HCT116 (cell line): ENCODE measurements at regions not wholly inside any gene's neighbourhood (a gene's known extent, or its start where the extent isn't known, plus 50 kb on each side); places are given as distances from the start of the nearest gene placed in this dataset.
A peak's percentile ranks its signal among the peaks of the same experiment; 100 is the strongest.

Experiments used
- ATAC-seq: fragments of 200-7000 bp; cut with Tn5 transposase; 2 replicates; pipeline ENCODE4 v1.9.1; 2020; ENCODE audit warnings: mild to moderate bottlenecking, moderate library complexity
- BruUV-seq: library from RNA; stranded (reverse); fragments of 400-500 nt; replicated peaks from 2 replicates; lab custom pipeline; 2021; lab: Mats Ljungman, UMichigan
- CTCF ChIA-PET: fragments of 300-600 bp; sonication (Branson Sonifier 250); formaldehyde crosslinking; loops from one replicate; lab custom pipeline; 2021; ENCODE audit warnings: antibody characterized with exemption; lab: Charles Lee
- POLR2A ChIA-PET: fragments of 300-600, 350-600 bp; sonication (Branson Sonifier 250); formaldehyde crosslinking; loops from one replicate; lab custom pipeline; 2021; ENCODE audit warnings: antibody characterized with exemption; lab: Charles Lee
- RAD21 ChIA-PET, 2 experiments: fragments of 300-600 bp; sonication (Branson Sonifier 250); formaldehyde crosslinking; loops; one replicate each; lab custom pipeline; 2023; ENCODE audit warnings: low total read pairs in 2 of 2; ENCODE audit not compliant: uncharacterized antibody in 2 of 2, unreplicated experiment in 2 of 2, low non-redundant PET in 1 of 2; lab: Charles Lee
- DNase-seq: peaks from one replicate; pipeline ENCODE4 v3.0.0-alpha.2; 2010; ENCODE audit warnings: low read depth, low spot score
- H2AFZ ChIP-seq: fragments of 200-600 bp; shearing (Covaris generic), sonication (generic); 2 replicates; pipeline ENCODE4 v1.6.1; 2017; ENCODE audit warnings: low read depth, mixed run types, mixed read lengths, antibody characterized with exemption, low read length; ENCODE audit not compliant: poor library complexity, severe bottlenecking
- H3K27ac ChIP-seq: 2 replicates; pipeline ENCODE4 v1.5.1; 2012; ENCODE audit warnings: low read depth, low read length
- H3K27me3 ChIP-seq: fragments of 200-600 bp; sonication (generic); 2 replicates; pipeline ENCODE4 v1.6.1; 2016; ENCODE audit warnings: mixed run types, low read length, mixed read lengths; ENCODE audit not compliant: insufficient read depth
- H3K36me3 ChIP-seq, 2 experiments: fragments of 200-500 bp in 1 of 2; fragments of 200-600 bp in 1 of 2; sonication (Bioruptor generic) in 1 of 2; sonication (generic) in 1 of 2; 2 replicates each; pipeline versions ENCODE4 v1.5.1 to v1.6.1; 2014 to 2016; ENCODE audit warnings: low read length in 2 of 2, inconsistent platforms in 1 of 2, mixed read lengths in 1 of 2, mixed run types in 1 of 2; ENCODE audit not compliant: insufficient read depth in 2 of 2, control insufficient read depth in 1 of 2
- H3K4me1 ChIP-seq, 2 experiments: fragments of 200-600 bp in 1 of 2; sonication (generic) in 1 of 2; 2 replicates each; pipeline versions ENCODE4 v1.5.1 to v1.6.1; 2012 to 2017; ENCODE audit warnings: low read length in 2 of 2, inconsistent platforms in 1 of 2, mild to moderate bottlenecking in 1 of 2, mixed read lengths in 1 of 2, mixed run types in 1 of 2, moderate library complexity in 1 of 2; ENCODE audit not compliant: insufficient read depth in 2 of 2, control insufficient read depth in 1 of 2
- H3K4me2 ChIP-seq: fragments of 200-600 bp; sonication (generic); 2 replicates; pipeline ENCODE4 v1.6.1; 2017; ENCODE audit warnings: mixed run types, low read length, mixed read lengths
- H3K4me3 ChIP-seq, 2 experiments: fragments of 200-600 bp in 1 of 2; sonication (generic) in 1 of 2; replicated peaks in 1 of 2; 2 replicates each; pipeline ENCODE4 v1.5.1; 2011 to 2016; ENCODE audit warnings: low read length in 2 of 2, control low read depth in 1 of 2, low read depth in 1 of 2, mild to moderate bottlenecking in 1 of 2, mixed read lengths in 1 of 2, mixed run types in 1 of 2
- H3K79me2 ChIP-seq: fragments of 200-600 bp; sonication (generic); 2 replicates; pipeline ENCODE4 v1.6.1; 2017; ENCODE audit warnings: mild to moderate bottlenecking, mixed run types, low read length, moderate library complexity, mixed read lengths; ENCODE audit not compliant: insufficient read depth
- H3K9ac ChIP-seq: fragments of 200-600 bp; sonication (generic); 2 replicates; pipeline ENCODE4 v1.6.1; 2016; ENCODE audit warnings: low read length, mixed read lengths
- H3K9me2 ChIP-seq: fragments of 200-600 bp; sonication (generic), shearing (Covaris generic); 2 replicates; pipeline ENCODE4 v1.6.1; 2017; ENCODE audit warnings: mixed run types, mild to moderate bottlenecking, moderate library complexity; ENCODE audit not compliant: insufficient read depth
- H3K9me3 ChIP-seq, 2 experiments: fragments of 200-500 bp in 1 of 2; fragments of 200-600 bp in 1 of 2; sonication (Bioruptor generic) in 1 of 2; sonication (generic) in 1 of 2; 2 replicates each; pipeline ENCODE4 v1.6.1; 2014 to 2017; ENCODE audit warnings: low read length in 2 of 2, mixed read lengths in 2 of 2, inconsistent platforms in 1 of 2, low read depth in 1 of 2, mild to moderate bottlenecking in 1 of 2, mixed run types in 1 of 2, moderate library complexity in 1 of 2; ENCODE audit not compliant: control insufficient read depth in 1 of 2, insufficient read depth in 1 of 2
- H4K20me1 ChIP-seq: fragments of 200-600 bp; sonication (generic), shearing (Covaris generic); 2 replicates; pipeline ENCODE4 v1.6.1; 2017; ENCODE audit warnings: mixed run types, mild to moderate bottlenecking, moderate library complexity; ENCODE audit not compliant: insufficient read depth
- EGR1 ChIP-seq: IDR thresholded peaks from 2 replicates; pipeline ENCODE4 v1.6.1; 2012; ENCODE audit warnings: low read depth
- ELF1 ChIP-seq: IDR thresholded peaks from 2 replicates; pipeline ENCODE4 v1.6.1; 2012; ENCODE audit warnings: low read depth, borderline replicate concordance
- EZH2 ChIP-seq: fragments of 200-600 bp; sonication (generic); IDR thresholded peaks from 2 replicates; pipeline ENCODE4 v1.6.1; 2017; ENCODE audit warnings: antibody characterized with exemption, mixed run types
- FOSL1 ChIP-seq: IDR thresholded peaks from 2 replicates; pipeline ENCODE4 v1.6.1; 2012; ENCODE audit warnings: low read depth
- JUND ChIP-seq: IDR thresholded peaks from 2 replicates; pipeline ENCODE4 v1.6.1; 2012
- POLR2A ChIP-seq: IDR thresholded peaks from 2 replicates; pipeline ENCODE4 v1.7.0; 2011; ENCODE audit warnings: borderline replicate concordance; ENCODE audit not compliant: insufficient read depth, insufficient read length; ENCODE audit errors: extremely low read depth
- SP1 ChIP-seq: IDR thresholded peaks from 2 replicates; pipeline ENCODE4 v1.6.1; 2012; ENCODE audit warnings: low read depth
- YY1 ChIP-seq: IDR thresholded peaks from 2 replicates; pipeline ENCODE4 v1.6.1; 2011; ENCODE audit warnings: low read length, low read depth, moderate library complexity, mild to moderate bottlenecking; ENCODE audit not compliant: insufficient replicate concordance; ENCODE audit errors: extremely low read depth
- intact Hi-C: fragments of 100-400 bp; cut with micrococcal nuclease; formaldehyde crosslinking; loops from 2 replicates; pipeline ENCODE4 v1.10.0; 2022
- TF ChIP-seq, protein P1 (sequence below): IDR thresholded peaks from 2 replicates; pipeline ENCODE4 v1.6.1; 2012; ENCODE audit warnings: low read depth
- TF ChIP-seq, protein P2 (sequence below): IDR thresholded peaks from 2 replicates; pipeline ENCODE4 v1.6.1; 2012

DNA sequence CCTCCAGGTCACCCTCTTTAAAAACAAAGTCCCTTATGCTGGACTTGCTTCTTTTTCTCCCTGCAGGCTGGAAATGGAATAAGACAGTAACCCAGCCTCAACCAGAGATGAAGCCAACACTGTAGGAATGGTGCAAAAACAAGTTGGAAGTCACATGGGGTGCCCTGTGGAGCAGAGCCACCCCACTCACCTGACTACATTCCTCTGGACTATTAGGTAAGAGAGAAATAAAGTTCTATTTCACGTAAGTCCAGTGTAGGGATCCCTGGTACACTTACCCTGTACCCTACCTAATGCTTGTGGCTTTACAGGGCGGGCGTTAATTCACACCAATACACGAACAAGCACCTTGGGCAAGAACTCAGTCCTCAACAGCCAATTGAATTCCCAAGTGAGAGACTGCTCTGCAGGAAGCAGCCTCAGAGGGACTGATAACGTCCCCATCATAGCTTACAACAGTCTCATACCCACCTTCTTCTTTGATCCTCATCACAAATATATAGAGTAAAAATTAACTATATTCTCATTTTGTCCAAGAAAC is 112.5 kb upstream of the FGGY start:
- no TSS peak for BruUV-seq
- ChIA-PET POLR2A (no interaction called here), CTCF (no interaction called here), RAD21 (no interaction called here)
- H3K4me3 ChIP-seq: no peak overlapping the region
- peak overlapping the region; percentile 8 for H2AFZ ChIP-seq
- H3K4me1 ChIP-seq: no peaks in the 10 kb centered on the region
- no peaks in the 10 kb centered on the region for H3K9me3 ChIP-seq
- TF ChIP-seq EZH2 (no peak), ELF1 (no peak), EGR1 (no peak), SP1 (no peak), FOSL1 (no peak), POLR2A (no peak), YY1 (no peak), JUND (no peak)
- TF ChIP-seq, protein P1, sequence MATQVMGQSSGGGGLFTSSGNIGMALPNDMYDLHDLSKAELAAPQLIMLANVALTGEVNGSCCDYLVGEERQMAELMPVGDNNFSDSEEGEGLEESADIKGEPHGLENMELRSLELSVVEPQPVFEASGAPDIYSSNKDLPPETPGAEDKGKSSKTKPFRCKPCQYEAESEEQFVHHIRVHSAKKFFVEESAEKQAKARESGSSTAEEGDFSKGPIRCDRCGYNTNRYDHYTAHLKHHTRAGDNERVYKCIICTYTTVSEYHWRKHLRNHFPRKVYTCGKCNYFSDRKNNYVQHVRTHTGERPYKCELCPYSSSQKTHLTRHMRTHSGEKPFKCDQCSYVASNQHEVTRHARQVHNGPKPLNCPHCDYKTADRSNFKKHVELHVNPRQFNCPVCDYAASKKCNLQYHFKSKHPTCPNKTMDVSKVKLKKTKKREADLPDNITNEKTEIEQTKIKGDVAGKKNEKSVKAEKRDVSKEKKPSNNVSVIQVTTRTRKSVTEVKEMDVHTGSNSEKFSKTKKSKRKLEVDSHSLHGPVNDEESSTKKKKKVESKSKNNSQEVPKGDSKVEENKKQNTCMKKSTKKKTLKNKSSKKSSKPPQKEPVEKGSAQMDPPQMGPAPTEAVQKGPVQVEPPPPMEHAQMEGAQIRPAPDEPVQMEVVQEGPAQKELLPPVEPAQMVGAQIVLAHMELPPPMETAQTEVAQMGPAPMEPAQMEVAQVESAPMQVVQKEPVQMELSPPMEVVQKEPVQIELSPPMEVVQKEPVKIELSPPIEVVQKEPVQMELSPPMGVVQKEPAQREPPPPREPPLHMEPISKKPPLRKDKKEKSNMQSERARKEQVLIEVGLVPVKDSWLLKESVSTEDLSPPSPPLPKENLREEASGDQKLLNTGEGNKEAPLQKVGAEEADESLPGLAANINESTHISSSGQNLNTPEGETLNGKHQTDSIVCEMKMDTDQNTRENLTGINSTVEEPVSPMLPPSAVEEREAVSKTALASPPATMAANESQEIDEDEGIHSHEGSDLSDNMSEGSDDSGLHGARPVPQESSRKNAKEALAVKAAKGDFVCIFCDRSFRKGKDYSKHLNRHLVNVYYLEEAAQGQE: no peak
- TF ChIP-seq, protein P2, sequence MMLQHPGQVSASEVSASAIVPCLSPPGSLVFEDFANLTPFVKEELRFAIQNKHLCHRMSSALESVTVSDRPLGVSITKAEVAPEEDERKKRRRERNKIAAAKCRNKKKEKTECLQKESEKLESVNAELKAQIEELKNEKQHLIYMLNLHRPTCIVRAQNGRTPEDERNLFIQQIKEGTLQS: no peak
- TF ChIP-seq, all 23 proteins: peak for 0
- H3K79me2 ChIP-seq: no peaks in the 10 kb centered on the region
- H3K4me2 ChIP-seq: no peak overlapping the region
- ATAC-seq (no peak), DNase-seq (no peak)
- no peak overlapping the region for H3K27ac ChIP-seq
- no peaks in the 10 kb centered on the region for H4K20me1 ChIP-seq
- intact Hi-C loops: no loop called here
- H3K9ac ChIP-seq: no peak overlapping the region
- no peaks in the 10 kb centered on the region for H3K36me3 ChIP-seq
- H3K27me3 ChIP-seq: no peaks in the 10 kb centered on the region
- H3K9me2 ChIP-seq: no peaks in the 10 kb centered on the region
